BJ (cell line): ENCODE measurements at regions not wholly inside any gene's neighbourhood (a gene's known extent, or its start where the extent isn't known, plus 50 kb on each side); places are given as distances from the start of the nearest gene placed in this dataset.
"Not testable (repeated sequence)": the region's sequence is repeated elsewhere in the genome, so short reads cannot be mapped to it uniquely, and the experiment has no call there.

Experiments used
- CTCF ChIA-PET: fragments of 350-600 bp; formaldehyde crosslinking; extraction: SDS; loops from one replicate; lab custom pipeline; 2021; ENCODE audit warnings: antibody characterized with exemption, inconsistent platforms; lab: Yijun Ruan, JAX
- POLR2A ChIA-PET: fragments of 300-600 bp; sonication (Branson Sonifier 250); formaldehyde crosslinking; extraction: SDS; loops from one replicate; lab custom pipeline; 2021; ENCODE audit warnings: antibody characterized with exemption; lab: Charles Lee
- DNase-seq: peaks from one replicate; pipeline ENCODE4 v3.0.0-alpha.2; 2011; ENCODE audit warnings: low read depth
- H3K27me3 ChIP-seq: 2 replicates; pipeline ENCODE4 v1.6.0; 2011; ENCODE audit warnings: low read length; ENCODE audit not compliant: control insufficient read depth, insufficient read depth
- H3K36me3 ChIP-seq: 2 replicates; pipeline ENCODE4 v1.5.1; 2011; ENCODE audit warnings: low read length; ENCODE audit not compliant: control insufficient read depth, insufficient read depth
- H3K4me3 ChIP-seq: 2 replicates; pipeline ENCODE4 v1.5.1; 2011; ENCODE audit warnings: low read depth, mild to moderate bottlenecking, control low read depth, low read length
- TF ChIP-seq, protein P1 (sequence below): IDR thresholded peaks from 2 replicates; pipeline ENCODE4 v1.5.1; 2011; ENCODE audit warnings: low read depth, mild to moderate bottlenecking, control low read depth, inconsistent platforms, low read length, moderate library complexity; ENCODE audit not compliant: insufficient read depth

DNA sequence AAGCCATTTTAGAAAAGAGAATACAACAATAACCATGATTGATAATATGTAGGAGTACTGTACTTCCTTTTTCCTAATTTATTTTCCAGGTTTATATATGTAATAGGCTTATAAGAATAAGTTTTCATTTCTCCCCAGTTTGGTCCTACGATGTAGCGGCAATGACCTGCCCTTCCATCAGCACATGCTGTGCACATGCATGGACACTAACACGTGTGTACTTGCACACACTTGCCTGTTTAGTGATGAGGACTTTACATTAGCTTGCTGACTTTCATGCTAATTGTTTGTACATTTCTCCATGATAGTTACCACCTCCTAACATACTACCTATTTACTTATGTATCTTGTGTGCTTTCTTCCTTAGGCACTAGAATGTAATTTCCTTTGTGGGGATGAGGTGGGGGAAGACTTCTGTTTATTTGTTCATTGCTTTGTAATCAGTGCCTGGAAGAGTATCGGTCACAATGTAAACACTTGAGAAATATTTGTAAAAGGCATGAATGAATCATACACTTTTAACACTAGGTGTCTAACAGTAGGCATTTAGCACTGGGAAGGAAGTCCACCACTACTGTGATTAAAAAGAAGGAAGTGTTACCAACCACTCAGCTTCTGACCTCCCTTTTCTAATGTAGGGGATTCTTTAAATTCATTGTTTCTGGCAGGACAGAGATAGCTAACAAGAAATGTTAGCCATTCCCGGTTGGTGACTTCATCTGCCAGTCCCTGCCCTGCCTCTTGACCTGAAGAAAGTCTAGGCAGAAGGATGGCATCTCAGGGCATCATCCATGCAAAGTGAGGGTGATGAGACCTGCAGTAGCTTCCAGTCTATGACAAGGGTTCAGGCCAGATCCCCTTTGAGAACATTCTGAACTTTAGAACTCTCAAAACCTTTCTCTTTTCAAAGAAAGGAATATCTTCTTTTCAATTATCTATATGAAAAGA lies 120.2 kb upstream of the RAB18 start:
- ChIA-PET CTCF (interaction anchor here (0.6 to 1.1 kb wide), 2 partner anchors 11 to 18 kb away, joined by 3 read pairs; no protein-coding TSS in a partner anchor), POLR2A (no interaction called here)
- Histone ChIP-seq H3K27me3 (no peaks in the 10 kb centered on the region), H3K4me3 (no peak overlapping the region), H3K36me3 (no peaks in the 10 kb centered on the region)
- TF ChIP-seq, protein P1, sequence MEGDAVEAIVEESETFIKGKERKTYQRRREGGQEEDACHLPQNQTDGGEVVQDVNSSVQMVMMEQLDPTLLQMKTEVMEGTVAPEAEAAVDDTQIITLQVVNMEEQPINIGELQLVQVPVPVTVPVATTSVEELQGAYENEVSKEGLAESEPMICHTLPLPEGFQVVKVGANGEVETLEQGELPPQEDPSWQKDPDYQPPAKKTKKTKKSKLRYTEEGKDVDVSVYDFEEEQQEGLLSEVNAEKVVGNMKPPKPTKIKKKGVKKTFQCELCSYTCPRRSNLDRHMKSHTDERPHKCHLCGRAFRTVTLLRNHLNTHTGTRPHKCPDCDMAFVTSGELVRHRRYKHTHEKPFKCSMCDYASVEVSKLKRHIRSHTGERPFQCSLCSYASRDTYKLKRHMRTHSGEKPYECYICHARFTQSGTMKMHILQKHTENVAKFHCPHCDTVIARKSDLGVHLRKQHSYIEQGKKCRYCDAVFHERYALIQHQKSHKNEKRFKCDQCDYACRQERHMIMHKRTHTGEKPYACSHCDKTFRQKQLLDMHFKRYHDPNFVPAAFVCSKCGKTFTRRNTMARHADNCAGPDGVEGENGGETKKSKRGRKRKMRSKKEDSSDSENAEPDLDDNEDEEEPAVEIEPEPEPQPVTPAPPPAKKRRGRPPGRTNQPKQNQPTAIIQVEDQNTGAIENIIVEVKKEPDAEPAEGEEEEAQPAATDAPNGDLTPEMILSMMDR = no peak
- DNase-seq = no peak

DNA sequence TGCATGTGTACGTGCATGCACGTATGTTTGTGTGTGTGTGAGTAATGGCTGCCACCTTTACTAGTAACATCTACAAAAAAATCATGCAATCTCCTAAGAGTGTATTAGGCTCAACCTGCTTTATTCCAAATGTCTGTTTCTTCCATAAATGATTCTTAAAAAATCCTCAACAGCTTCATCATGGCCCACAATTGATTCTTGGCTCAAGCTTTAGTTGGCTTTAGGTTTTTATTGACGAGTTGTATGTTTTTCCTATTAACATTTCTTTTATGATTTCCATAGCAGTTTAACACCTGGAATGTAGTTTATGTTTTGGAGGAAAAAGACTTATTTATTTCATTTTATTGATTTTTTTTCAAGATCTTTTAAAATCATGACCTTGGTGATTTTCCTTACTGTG lies 121.9 kb upstream of the RAB18 start:
- Histone ChIP-seq H3K27me3 (no peaks in the 10 kb centered on the region), H3K4me3 (no peak overlapping the region), H3K36me3 (no peaks in the 10 kb centered on the region)
- CTCF ChIA-PET = interaction anchor here (1.0 kb wide), 1 partner anchor 53 kb away, joined by 5 read pairs; no protein-coding TSS in a partner anchor
- POLR2A ChIA-PET = no interaction called here
- TF ChIP-seq, protein P1 = no peak
- no peak for DNase-seq

DNA sequence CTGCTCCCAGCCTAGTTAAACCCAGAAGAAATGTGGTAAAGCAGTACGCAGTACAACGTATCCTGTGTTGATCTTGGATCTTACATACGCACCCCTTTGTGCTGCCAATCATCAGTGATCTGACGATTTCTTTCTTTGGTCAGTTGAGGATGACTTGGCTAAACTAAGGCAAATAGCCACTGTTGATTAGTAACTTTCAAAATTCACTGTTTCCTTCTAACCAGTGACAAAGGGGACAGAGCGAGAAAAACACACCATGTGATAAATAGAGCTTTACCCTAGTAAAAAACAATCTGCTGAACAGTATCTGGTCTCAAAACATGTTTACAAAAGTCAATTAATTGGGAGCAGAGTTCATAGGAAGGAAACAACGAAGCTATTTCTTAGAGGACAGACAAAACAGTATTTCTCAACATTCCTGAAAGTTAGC lies 123.2 kb upstream of the RAB18 start:
- ChIA-PET CTCF (no interaction called here), POLR2A (no interaction called here)
- DNase-seq = no peak
- H3K27me3 ChIP-seq = no peaks in the 10 kb centered on the region
- TF ChIP-seq, protein P1 = no peak
- no peak overlapping the region for H3K4me3 ChIP-seq
- no peaks in the 10 kb centered on the region for H3K36me3 ChIP-seq

DNA sequence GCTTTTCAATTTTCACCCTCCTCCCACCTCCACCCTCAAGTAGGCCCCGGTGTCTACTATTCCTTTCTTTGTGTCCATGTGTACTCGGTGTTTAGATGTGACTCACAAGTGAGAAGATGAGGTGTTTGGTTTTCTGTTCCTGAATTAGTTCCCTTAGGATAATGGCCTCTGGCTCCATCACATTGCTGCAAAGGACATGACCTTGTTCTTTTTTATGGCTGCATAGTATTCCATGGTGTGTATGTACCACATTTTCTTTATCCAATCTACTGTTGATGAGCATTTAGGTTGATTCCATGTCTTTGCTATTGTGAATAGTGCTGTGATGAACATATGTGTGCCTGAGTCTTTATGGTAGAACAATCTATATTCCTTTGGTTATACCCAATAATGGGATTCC lies 125.1 kb upstream of the RAB18 start:
- H3K36me3 ChIP-seq, H3K27me3 ChIP-seq, H3K4me3 ChIP-seq, DNase-seq, CTCF ChIA-PET, POLR2A ChIA-PET: not testable (repeated sequence)

DNA sequence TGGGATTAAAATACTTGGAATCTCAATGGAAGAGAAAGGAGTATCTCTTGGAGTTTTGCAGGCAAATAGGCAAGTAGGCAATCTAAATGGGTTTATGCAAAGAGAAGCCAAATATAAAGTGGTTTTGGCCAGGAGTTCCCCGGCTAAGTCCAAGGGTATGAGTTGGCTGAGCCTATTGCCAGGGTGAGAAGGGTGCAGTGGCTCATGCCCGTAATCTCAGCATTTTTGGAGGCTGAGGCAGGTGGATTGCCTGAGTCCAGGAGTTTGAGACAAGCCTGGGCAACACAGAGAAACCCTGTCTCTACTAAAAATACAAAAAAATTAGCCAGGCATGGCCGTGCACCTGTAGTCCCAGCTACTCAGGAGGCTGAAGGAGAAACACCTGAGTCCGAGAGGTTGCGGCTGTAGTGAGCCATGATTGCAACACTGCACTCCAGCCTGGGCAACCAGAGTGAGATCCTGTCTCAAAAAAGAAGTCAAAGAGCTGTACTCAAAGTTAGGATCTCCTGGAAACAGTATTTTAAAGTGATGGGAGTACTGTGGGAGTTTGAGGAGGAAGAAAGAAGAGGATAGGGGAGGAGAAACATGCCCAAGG lies 130.4 kb upstream of the RAB18 start:
- no peak overlapping the region for H3K4me3 ChIP-seq
- POLR2A ChIA-PET = no interaction called here
- no peak for DNase-seq
- H3K36me3 ChIP-seq = no peaks in the 10 kb centered on the region
- TF ChIP-seq, protein P1 = no peak
- no peaks in the 10 kb centered on the region; the same call in 1 of the 2 replicates for H3K27me3 ChIP-seq
- CTCF ChIA-PET = no interaction called here
